A204.1 (cell line): ENCODE measurements at regions not wholly inside any gene's neighbourhood (a gene's known extent, or its start where the extent isn't known, plus 50 kb on each side); places are given as distances from the start of the nearest gene placed in this dataset.
"Not testable (repeated sequence)": the region's sequence is repeated elsewhere in the genome, so short reads cannot be mapped to it uniquely, and the experiment has no call there.

ENCODE experiments used
- FAIRE-seq: peaks from 2 replicates; lab custom pipeline; 2012; peaks lifted over from hg19 to GRCh38; lab: Jason Lieb, UNC

DNA sequence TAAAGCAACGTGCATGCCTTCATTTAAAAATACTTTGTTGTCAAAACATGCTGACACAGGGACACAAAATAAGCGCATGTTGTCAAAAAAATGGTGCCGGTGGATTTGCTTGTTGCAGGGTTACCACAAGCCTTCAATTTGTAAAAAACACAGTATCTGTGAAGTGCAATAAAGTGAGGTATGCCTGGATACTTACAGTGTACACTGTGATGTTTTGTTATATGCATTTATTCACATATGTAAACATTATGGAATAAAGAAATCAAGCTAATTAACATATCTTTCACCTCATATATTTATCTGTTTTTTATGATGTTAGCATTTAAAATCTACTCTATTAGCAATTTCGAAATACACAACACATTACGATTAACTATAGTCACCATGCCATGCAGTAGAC is 202.6 kb upstream of the FZD8 start:
- FAIRE-seq: no peak

DNA sequence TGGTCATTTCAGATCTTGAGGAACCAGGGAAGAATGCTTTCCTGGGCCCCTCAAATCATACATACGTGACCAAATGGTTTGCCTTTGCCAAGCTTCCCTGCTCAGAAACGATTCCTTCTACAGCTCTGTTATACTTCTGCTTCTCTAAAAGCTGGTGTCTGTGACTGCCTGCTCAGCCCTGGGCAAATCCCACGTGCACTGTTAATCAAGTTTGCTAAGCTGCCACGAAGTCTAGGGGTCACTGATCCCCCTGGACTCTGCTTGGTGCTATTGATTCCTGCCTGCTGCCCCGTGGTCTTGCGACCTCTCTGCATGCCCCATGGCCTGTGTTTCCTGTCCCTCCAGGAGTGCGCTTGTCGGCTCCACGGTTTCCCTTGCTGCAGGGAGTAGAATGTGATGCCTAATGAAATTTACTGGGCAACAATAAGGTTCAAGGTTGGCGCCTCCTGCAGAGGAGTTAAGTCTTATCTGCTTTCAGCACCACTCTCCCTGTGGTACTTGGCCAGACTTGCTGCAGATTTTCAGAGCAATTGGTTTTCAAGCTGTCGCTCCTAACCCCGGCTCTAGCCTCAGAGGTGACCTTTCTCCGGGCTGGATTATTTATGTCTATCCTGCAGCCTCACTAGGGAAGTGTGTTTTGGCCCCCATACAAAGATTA is 201.6 kb upstream of the FZD8 start:
- FAIRE-seq: no peak

DNA sequence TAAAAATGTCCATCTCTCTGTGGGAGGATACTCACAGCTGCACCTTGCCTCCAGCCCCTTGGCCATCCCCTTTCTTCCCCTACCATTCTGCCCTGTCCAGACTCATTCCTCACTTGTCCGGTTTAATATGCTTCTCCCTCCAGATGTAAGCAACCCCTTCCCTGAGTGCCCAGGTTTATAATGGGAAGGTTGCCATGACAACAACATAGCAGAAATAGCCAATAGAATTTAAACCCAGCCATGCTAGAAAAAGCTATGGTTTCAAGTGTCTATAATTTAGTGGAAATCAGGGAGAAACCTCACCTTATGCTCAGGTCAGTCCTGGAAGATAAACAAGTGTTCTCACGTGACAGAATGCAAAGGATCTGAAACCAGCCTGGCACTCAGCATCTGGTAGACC is 196.0 kb upstream of the FZD8 start:
- no peak for FAIRE-seq

DNA sequence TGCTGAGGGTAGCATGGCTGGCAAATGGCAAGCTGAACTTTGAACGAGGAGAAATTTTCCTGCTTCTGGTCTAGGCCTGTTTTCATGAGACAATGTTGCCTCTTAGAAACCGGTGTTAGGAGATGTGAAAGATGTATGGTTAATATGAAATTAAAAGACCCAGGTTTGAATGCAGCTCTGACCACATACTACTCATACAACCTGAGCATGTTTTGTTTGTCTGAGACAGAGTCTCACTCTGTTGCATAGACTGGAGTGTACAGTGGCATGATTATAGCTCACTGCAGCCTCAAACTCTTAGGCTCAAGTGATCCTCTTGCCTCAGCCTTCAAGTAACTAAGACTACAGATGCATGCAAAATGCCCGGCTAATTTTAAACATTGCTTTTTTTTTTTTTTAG is 193.4 kb upstream of the FZD8 start:
- FAIRE-seq: no peak

DNA sequence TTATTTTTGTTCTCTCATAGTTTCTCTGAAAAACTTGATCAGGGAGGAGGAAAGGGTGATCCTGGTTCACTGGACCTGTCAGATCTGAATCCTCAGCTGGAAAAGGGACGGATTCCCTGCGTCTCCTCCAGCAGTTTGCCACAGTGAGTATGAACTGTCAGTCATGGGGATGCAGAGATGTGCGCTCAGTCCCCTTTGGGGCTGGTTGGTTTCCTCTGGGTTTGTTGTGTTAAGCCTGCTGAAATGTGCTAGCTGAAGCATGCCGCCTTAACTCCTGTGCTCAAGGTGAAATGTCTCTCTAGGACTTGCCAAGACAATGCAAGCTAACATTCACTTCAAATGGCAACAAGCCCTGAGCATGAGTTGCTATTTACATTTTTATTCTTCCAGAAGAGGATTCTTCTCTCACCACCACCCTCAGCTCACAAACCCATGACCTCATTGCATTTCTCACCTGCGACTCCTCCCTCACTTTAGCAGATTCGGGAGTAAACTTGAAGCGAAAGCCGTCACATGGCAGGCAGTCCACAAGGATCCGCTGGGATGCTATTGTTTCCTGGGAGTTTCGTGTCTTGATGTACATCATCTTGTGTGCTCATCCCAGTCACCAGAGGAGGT is 192.9 kb upstream of the FZD8 start:
- FAIRE-seq: no peak

DNA sequence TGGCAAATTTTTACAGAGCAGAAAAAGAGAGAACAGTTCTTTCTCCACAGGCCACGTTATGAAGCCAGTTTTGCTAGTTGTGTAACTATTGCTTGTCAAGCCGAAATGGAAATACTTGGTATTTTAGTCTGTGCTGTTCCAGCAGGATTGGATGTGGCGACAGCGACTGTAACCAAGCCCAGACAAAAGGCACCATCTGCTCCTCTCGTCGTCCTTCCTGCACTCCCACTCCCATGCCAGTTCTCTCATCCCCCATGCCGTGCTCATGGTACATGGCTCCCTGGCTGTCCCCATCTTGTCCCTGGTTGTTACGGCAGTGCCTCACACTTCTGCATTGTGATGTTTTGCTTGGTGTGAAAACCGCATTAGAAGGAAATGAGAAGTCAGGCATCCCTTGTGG is 185.7 kb upstream of the FZD8 start:
- FAIRE-seq: no peak

DNA sequence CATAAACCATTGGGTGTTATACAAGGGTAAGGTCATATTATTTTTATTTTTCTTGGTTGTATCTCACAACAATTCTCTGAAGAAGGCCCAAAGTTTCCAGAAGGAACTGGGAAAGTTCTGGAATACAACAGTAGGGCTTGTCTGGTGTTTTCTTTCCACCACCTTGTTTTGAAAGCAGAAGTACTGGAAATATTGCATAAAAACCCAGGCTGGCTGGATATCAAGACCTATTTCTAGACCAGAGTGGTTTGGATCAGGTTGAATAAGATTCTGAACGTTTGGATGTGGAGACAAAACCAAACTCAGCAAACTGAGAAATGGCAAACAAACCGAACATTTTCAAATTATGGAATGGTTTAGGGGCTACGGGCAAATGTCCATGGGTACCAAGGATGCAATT is 182.6 kb upstream of the FZD8 start:
- FAIRE-seq: no peak

DNA sequence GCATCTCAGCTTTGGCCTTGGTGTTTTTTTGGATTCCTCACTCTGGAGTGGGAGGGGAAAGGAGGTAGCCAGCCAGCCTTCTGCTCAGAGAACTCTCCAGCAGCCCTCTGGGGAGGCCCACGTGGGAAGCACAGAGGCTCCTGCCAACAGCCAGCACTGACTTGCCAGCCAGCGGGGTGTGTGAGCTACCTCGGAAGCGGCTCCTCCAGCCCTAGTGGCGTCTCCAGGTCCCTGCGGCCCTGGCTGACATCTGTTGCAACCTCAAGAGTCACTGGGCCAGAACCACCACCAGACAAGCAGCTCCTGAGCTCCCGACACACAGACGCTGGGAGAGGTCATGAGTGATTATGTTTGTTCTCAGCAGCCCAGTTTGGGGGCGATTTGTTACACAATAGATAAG is 180.2 kb upstream of the FZD8 start:
- no peak for FAIRE-seq

DNA sequence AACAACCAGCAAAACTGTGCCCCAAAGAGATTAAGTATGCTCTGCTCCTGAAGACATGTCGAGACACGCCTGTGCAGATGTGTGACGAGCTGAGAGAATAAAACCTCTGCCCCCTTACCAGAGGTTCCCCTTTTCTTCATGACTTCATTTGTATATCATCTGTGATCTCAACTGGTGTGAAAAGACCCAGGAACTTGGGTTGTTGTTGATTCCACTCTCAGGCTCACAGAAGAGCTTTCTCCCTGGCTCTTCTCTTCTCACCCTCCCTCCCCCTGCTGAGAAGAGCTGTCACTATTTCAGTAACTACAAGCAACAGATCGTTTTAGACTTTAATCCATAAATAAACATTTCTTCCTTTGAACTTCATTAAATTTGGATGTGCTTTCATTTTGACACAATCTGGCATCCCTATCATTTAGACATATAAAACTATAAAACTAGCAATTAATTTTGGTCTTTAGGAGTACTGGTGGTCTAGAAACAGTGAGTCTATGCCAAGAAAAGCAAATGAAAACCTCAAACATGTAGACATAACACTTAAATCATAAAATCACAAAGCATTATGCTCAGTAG is 179.3 kb upstream of the FZD8 start:
- FAIRE-seq: no peak

DNA sequence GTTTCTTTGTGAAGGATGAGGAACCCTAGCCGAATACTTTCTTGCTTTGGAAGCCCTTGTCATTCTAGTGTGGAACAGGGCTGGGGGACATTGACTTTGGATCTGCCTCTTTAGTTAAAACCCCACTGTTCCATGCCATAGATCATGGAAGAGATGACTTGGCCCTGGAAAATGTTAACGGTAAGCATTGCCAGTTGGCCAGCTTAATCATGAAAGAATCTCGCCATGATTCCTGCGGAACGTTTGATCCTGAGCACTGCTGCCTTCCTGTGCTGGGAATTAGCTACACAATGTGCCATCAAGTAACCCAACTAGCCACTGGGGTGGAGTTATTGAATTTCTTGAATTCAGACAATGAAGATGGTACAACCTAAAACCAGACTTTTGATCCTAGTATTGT is 177.6 kb upstream of the FZD8 start:
- FAIRE-seq: no peak

DNA sequence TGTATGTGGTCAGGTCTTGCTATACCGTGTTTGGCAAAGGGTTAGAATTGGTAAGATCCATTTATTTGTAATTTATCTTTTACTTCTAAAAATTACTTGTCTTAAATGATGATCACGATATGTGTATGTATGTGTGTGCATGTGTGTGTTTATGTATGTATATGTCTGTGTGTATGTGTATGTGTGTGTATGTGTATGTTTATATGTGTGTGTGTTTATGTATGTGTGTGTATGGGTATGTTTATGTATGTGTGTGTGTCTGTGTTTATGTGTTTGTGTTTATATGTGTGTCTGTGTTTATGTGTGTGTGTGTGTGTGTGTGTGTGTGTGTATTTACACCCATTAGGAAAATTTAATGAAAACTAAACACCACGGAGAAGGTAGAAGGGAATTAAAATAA is 176.9 kb upstream of the FZD8 start:
- no peak for FAIRE-seq

DNA sequence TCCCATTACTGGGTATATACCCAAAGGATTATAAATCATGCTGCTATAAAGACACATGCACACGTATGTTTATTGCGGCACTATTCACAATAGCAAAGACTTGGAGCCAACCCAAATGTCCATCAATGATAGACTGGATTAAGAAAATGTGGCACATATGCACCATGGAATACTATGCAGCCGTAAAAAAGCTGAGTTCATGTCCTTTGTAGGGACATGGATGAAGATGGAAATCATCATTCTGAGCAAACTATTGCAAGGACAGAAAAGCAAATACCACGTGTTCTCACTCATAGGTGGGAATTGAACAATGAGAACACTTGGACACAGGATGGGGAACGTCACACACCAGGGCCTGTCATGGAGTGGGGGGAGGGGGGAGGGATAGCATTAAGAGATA is 175.0 kb upstream of the FZD8 start:
- not testable (repeated sequence) for FAIRE-seq

DNA sequence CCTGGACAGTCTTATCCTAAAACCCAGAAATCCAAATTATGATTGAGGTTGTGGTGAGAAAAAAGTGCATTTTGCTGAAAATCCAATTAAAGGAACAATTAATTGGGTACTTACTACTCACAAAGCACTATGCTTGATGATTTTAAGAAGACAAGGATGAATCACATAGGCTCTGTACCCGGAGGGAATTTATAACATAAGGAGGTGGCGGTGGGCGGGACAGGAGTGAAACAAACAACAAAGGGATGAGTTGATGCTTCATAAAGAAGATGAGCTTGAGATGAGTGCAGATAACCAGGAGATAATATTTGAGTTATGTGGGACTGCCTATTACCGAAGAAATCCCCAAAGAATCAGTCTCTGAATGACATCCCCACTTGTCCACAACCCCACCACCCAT is 171.1 kb upstream of the FZD8 start:
- FAIRE-seq: no peak

DNA sequence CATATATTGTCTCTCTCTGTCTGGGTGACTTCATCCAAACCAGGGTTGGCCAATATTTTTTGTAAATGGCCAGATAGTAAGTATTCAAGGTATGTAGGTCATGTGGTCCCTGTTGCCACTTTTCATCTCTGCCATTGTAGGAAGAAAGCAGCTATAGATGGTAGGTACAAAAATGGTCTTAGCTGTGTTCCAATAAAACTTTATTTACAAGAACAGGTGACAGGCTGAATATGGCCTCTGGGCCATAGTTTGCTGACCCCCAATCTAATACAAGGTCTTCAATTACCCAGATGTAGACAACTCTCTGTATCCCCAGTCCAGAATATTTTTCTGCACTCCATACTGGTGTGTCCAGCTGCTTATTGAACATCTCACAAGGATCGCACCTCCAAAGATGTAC is 166.2 kb upstream of the FZD8 start:
- no peak for FAIRE-seq

DNA sequence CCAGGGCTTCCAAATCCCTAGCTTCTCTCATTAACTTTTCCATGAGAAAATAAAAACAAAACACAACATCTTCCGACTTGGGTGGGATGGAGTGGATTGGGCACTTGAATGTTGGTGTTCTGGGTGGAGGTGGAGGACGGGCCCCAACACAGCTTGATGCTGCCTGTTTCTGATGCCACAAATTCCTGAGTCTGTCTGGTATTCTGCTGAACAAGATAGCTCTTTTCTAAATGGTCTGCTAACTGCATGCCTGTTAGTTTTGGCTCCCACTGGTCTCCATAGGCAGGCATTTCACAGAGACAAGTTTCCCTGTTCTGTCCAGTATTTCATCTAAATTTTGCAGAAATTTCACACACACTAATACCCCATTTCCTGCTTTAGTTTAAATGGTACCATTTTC is 160.9 kb upstream of the FZD8 start:
- FAIRE-seq: no peak

DNA sequence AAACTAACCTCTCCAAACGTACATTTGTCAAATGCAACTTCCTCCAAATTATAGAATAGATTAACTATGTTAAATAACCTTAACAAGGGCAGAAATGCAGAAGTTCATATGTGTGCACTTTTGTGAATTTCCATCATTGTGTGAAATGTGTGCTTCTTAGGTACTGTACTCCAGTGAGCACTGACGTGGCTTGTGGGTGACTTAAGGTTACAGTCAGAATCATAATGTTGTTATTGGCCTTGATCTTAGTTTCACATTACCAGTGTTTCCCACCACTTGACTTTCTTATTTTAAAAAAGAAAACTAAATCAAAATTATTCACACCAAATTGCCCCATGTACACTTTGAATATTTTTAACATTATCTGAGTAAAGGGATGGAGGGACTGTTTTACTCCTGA is 155.1 kb upstream of the FZD8 start:
- FAIRE-seq: no peak

DNA sequence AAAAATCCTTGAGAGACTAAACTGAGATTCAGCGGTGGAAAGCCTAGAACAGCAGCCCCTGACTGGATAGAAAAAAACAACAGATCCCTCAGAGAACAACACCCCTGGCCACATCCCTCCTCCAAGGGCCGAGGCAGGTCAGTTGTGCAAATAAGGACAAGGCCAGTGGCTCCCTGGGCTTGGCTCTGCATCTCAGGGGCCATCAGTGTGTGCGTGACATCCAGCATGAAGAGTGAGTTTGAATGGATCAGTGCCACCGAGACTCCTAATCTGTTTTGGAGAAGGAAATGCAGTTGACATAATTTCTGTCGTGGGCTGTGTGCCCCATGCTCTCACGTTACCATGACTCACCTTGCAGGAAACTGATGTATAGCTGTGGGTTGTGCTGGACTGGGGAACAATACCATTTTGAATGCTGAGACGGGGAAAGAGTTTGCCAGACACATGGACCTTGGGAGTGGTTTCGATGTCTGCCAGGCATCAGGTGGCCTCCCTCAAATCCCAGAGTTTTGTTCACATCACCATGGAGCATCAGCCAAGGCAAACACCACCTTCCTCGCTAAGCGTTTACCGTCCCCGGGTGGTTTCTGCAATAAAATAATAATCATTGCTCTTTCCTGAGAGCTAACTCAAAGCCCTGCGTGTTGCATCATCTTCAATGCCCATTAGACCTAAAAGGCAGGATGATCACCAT is 153.2 kb upstream of the FZD8 start:
- FAIRE-seq: no peak

DNA sequence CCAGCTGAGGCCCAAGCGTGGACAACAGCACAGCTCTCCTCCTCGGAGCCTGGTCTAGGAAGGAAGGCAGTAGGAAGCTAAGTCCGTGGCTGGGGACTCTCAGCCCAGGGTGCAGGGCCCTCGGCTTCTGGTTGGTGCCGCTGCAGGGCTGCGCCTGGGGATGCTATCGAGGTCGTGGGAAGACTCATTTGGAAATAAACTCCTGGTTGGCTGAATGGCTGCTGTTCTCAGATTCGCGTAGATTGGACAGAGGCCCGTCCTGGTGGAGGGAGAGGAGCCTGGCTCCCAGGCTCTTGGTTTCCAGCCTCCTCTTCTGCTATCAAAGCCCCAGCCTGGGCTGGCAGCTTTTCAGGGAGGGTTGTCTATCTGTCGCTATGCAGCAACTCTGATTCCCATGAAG is 152.6 kb upstream of the FZD8 start:
- no peak for FAIRE-seq

DNA sequence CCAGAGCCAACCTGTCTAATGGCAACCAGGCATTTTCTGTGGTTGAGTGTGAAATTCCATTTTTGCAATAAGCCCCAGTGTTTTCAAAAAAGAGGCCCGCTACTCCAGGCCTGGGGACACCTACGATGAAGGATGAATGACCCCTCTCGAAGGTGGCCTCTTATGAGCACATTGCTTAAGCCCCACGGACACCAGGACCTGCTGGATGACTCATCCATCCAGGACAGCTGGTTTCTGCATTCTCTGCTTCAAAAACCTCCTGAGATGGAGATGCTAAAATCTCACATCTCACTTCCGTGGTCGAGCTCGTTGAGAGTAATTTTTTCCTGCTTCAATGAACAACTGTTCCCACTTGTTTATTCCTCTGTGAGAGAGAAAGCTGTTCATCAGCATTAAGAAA is 150.2 kb upstream of the FZD8 start:
- no peak for FAIRE-seq

DNA sequence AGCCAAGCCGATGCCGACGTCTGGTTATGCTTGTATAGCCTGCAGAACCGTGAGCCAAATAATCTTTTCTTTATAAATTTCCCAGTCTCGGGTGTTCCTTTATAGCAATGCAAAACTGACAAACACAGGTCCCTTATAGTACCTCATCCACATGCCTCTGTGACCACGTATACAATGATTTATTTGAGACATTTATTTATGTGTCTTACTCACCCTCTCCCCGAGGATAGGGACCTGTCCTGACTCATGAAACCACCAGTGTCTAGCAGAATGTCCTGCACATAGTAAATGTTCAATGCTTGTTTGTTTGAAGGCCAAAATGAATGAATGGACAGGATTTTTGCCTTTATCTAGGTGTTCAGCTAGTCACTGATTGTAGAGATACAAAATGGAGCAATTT is 147.9 kb upstream of the FZD8 start:
- FAIRE-seq: no peak

DNA sequence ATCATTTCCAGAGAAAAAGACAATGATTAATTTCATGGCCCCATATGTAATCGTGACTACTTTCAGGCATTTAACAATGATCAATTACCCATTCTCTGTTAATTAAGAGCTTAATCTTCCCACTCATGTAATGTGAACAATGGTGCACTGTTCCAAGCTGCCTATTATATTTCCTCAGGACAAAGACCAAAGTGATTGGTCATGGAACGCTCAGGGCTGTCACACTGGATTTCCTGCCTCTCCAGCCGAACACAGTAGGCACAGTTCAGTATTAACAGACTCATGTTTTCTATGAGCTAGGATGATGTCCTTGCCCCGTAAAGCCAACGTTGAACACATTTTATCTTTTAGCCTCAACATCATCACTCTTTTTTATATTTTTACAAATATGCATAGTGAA is 142.7 kb upstream of the FZD8 start:
- no peak for FAIRE-seq

DNA sequence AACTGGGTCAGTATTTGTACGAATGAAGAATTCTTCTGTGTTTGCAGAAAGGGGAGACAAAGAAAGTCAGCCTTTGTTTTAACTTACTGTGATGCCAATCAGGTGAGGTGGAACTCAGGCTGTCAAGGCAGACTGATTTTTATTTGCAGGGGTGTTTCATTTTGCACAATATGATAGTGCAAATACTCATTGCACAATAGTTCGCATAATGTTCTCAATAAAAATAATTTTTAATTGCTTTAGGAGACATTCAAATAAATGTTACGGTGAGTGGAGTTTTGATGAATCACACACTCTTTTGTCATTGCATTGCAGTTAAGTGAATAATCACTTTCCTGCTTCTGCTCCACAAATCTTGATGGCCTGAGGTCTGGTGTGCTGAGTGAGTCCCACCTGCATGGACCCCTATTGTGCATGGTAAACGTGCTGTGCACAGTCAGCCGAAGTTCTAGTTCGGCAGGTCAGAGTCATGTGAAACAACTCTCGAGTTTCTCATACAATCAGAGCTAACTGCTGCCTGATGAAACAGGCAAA is 141.3 kb upstream of the FZD8 start:
- no peak for FAIRE-seq

DNA sequence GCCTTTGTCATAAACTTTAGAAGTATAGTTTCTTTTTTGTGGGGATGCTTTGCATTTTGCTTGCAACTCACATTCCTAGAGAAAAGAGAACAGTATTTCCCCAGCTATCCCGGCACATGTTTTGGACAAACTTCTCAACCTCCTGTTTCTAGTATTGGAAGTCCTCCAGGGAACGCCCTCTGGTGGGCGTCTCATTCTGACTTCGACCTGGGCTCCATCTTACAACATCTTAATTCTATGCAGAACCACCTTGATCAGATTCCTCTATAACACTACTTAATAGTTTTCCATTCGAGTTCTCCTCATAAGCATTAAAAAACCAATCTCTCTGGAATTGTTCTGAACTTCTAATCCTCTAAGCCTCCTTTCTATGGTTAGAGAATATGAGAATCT is 139.5 kb upstream of the FZD8 start:
- FAIRE-seq: no peak
